Mesenchymal stem cell (in vitro differentiated cells and primary cell): ENCODE measurements at regions not wholly inside any gene's neighbourhood (a gene's known extent, or its start where the extent isn't known, plus 50 kb on each side); places are given as distances from the start of the nearest gene placed in this dataset.
"Not testable (repeated sequence)": the region's sequence is repeated elsewhere in the genome, so short reads cannot be mapped to it uniquely, and the experiment has no call there.

Experiments used
- DNase-seq: peaks from one replicate; pipeline ENCODE4 v3.0.0-alpha.2; 2013
- H2AFZ ChIP-seq: one replicate; pipeline ENCODE4 v1.6.1; 2013; ENCODE audit warnings: low read depth, mild to moderate bottlenecking, control low read depth, inconsistent platforms, low read length, moderate library complexity
- H2AK5ac ChIP-seq: 2 replicates; pipeline ENCODE4 v1.6.1; 2013; ENCODE audit warnings: low read length, moderate library complexity, mild to moderate bottlenecking, inconsistent platforms; ENCODE audit not compliant: severe bottlenecking
- H2BK120ac ChIP-seq: one replicate; pipeline ENCODE4 v1.6.1; 2013; ENCODE audit warnings: low read depth, mild to moderate bottlenecking, inconsistent platforms, low read length, moderate library complexity
- H2BK12ac ChIP-seq, 2 experiments: one replicate each; pipeline ENCODE4 v1.6.1; 2013; ENCODE audit warnings: inconsistent platforms in 2 of 2, low read length in 2 of 2, mild to moderate bottlenecking in 2 of 2, moderate library complexity in 2 of 2, control low read depth in 1 of 2
- H2BK15ac ChIP-seq: one replicate; pipeline ENCODE4 v1.6.1; 2013; ENCODE audit warnings: mild to moderate bottlenecking, low read depth, inconsistent platforms; ENCODE audit not compliant: poor library complexity, severe bottlenecking
- H2BK5ac ChIP-seq: 2 replicates; pipeline ENCODE4 v1.6.1; 2013; ENCODE audit warnings: low read depth, mild to moderate bottlenecking, low read length, control low read depth, inconsistent platforms; ENCODE audit not compliant: poor library complexity, severe bottlenecking
- H3K14ac ChIP-seq, 2 experiments: one replicate each; pipeline ENCODE4 v1.6.1; 2013; ENCODE audit warnings: inconsistent platforms in 2 of 2, low read length in 2 of 2, control low read depth in 1 of 2, mild to moderate bottlenecking in 1 of 2, moderate library complexity in 1 of 2
- H3K18ac ChIP-seq, 2 experiments: one replicate each; pipeline ENCODE4 v1.6.1; 2013; ENCODE audit warnings: inconsistent platforms in 2 of 2, low read length in 2 of 2, control low read depth in 1 of 2, low read depth in 1 of 2, mild to moderate bottlenecking in 1 of 2
- H3K23ac ChIP-seq, 2 experiments: one replicate each; pipeline ENCODE4 v1.6.1; 2013; ENCODE audit warnings: inconsistent platforms in 2 of 2, low read length in 2 of 2, mild to moderate bottlenecking in 2 of 2, moderate library complexity in 2 of 2, control low read depth in 1 of 2
- H3K27ac ChIP-seq: 2 replicates; pipeline ENCODE4 v1.5.1; 2013; ENCODE audit warnings: mild to moderate bottlenecking, moderate library complexity, low read length, control low read depth, inconsistent platforms; ENCODE audit not compliant: poor library complexity, severe bottlenecking
- H3K27me3 ChIP-seq, 2 experiments: 2 replicates each; pipeline versions ENCODE4 v1.6.1 to v1.7.0; 2013; ENCODE audit warnings: low read length in 2 of 2, mild to moderate bottlenecking in 2 of 2, moderate library complexity in 2 of 2, control low read depth in 1 of 2, inconsistent platforms in 1 of 2; ENCODE audit not compliant: control insufficient read depth in 1 of 2, insufficient read depth in 1 of 2
- H3K36me3 ChIP-seq, 2 experiments: 2 replicates each; pipeline versions ENCODE4 v1.6.1 to v1.7.0; 2013; ENCODE audit warnings: low read length in 2 of 2, control low read depth in 1 of 2, inconsistent platforms in 1 of 2, low read depth in 1 of 2, mild to moderate bottlenecking in 1 of 2; ENCODE audit not compliant: insufficient read depth in 2 of 2, control insufficient read depth in 1 of 2
- H3K4ac ChIP-seq, 2 experiments: one replicate each; pipeline ENCODE4 v1.6.1; 2013; ENCODE audit warnings: inconsistent platforms in 2 of 2, low read length in 2 of 2, mild to moderate bottlenecking in 2 of 2, moderate library complexity in 2 of 2, control low read depth in 1 of 2, low read depth in 1 of 2
- H3K4me1 ChIP-seq: 2 replicates; pipeline ENCODE4 v1.6.1; 2013; ENCODE audit warnings: low read depth, low read length, control low read depth; ENCODE audit not compliant: control insufficient read depth, insufficient read depth
- H3K4me2 ChIP-seq: 2 replicates; pipeline ENCODE4 v1.6.1; 2013; ENCODE audit warnings: low read length, mild to moderate bottlenecking, inconsistent platforms; ENCODE audit not compliant: poor library complexity, severe bottlenecking
- H3K4me3 ChIP-seq, 2 experiments: 2 replicates each; pipeline versions ENCODE4 v1.5.1 to v1.7.0; 2013; ENCODE audit warnings: low read length in 2 of 2, mild to moderate bottlenecking in 2 of 2, control low read depth in 1 of 2, low read depth in 1 of 2; ENCODE audit not compliant: insufficient read depth in 1 of 2
- H3K79me1 ChIP-seq: replicated peaks from 2 replicates; pipeline ENCODE4 v1.6.1; 2013; ENCODE audit warnings: mild to moderate bottlenecking, control low read depth, low read length, inconsistent platforms; ENCODE audit not compliant: poor library complexity, severe bottlenecking
- H3K9ac ChIP-seq: 2 replicates; pipeline ENCODE4 v1.7.0; 2013; ENCODE audit warnings: mild to moderate bottlenecking, low read length, moderate library complexity
- H3K9me3 ChIP-seq: 2 replicates; pipeline ENCODE4 v1.7.0; 2013; ENCODE audit warnings: mild to moderate bottlenecking, low read length; ENCODE audit not compliant: control insufficient read depth
- H4K8ac ChIP-seq: one replicate; pipeline ENCODE4 v1.6.1; 2013; ENCODE audit warnings: inconsistent platforms, mild to moderate bottlenecking, low read length, moderate library complexity
- H4K91ac ChIP-seq: one replicate; pipeline ENCODE4 v1.6.1; 2013; ENCODE audit warnings: mild to moderate bottlenecking, low read length, inconsistent platforms
- WGBS: methylation state at CpG from one replicate; pipeline ENCODE4 v1.1.7; 2013; ENCODE audit warnings: mixed read lengths; 5-methylcytosine and 5-hydroxymethylcytosine counted together

- not testable (repeated sequence) for H2BK5ac ChIP-seq, H2AK5ac ChIP-seq, H3K9ac ChIP-seq, H3K27me3 ChIP-seq, H3K4me1 ChIP-seq, H2BK12ac ChIP-seq, H3K4ac ChIP-seq, H3K18ac ChIP-seq, H3K4me2 ChIP-seq, H3K9me3 ChIP-seq, H3K23ac ChIP-seq, H3K4me3 ChIP-seq, H4K8ac ChIP-seq, H3K27ac ChIP-seq, H2AFZ ChIP-seq, H4K91ac ChIP-seq, H3K14ac ChIP-seq, H2BK120ac ChIP-seq, H3K36me3 ChIP-seq, H3K79me1 ChIP-seq, H2BK15ac ChIP-seq, DNase-seq
- WGBS: 59% methylated on average over 6 of the region's 6 CpGs
Observed at GRCh38 chr2:34702391-34702790, 1103.3 kb upstream of the FAM98A start.

GRCh38 chr2:34677591-34677990, 1078.5 kb upstream of the FAM98A start:
- not testable (repeated sequence) for H3K4ac ChIP-seq, H3K79me1 ChIP-seq, H4K91ac ChIP-seq, H3K23ac ChIP-seq, H3K4me2 ChIP-seq, H2AFZ ChIP-seq, H3K36me3 ChIP-seq, DNase-seq, H3K4me1 ChIP-seq, H2BK120ac ChIP-seq, H2BK15ac ChIP-seq, H3K27me3 ChIP-seq, H3K14ac ChIP-seq, H2BK12ac ChIP-seq, H3K9ac ChIP-seq, H3K18ac ChIP-seq, H2AK5ac ChIP-seq, H3K9me3 ChIP-seq, H3K4me3 ChIP-seq, H4K8ac ChIP-seq
- Histone ChIP-seq H3K27ac (peak overlapping the region; percentile 87), H2BK5ac (peak overlapping the region; percentile 70)
- WGBS: 78% methylated on average over 12 of the region's 12 CpGs

- H3K36me3 ChIP-seq, H4K91ac ChIP-seq, H2BK120ac ChIP-seq, H3K14ac ChIP-seq, H3K4me2 ChIP-seq, H3K23ac ChIP-seq, H3K79me1 ChIP-seq, H3K18ac ChIP-seq, H4K8ac ChIP-seq, H3K9ac ChIP-seq, H3K9me3 ChIP-seq, H2BK12ac ChIP-seq, H3K4me3 ChIP-seq, H2BK15ac ChIP-seq, H2AFZ ChIP-seq, DNase-seq, H3K27me3 ChIP-seq, H3K4ac ChIP-seq, H2AK5ac ChIP-seq, H3K4me1 ChIP-seq: not testable (repeated sequence)
- H3K27ac ChIP-seq: peak overlapping the region; percentile 87
- 93% methylated on average over 3 of the region's 3 CpGs for WGBS
- peak overlapping the region; percentile 54 for H2BK5ac ChIP-seq
Observed at GRCh38 chr2:34677119-34677531, 1078.0 kb upstream of the FAM98A start.

- Histone ChIP-seq H3K23ac (no peak overlapping the region), H3K4me1 (no peaks in the 10 kb centered on the region), H3K9me3 (peaks cover 6% of the 10 kb centered on the region), H2BK12ac (no peak overlapping the region), H3K36me3 (no peaks in the 10 kb centered on the region), H2BK15ac (no peak overlapping the region), H3K4me2 (no peak overlapping the region), H3K14ac (no peak overlapping the region), H3K79me1 (no peaks in the 10 kb centered on the region), H3K4me3 (no peak overlapping the region), H2AFZ (no peak overlapping the region), H4K91ac (no peak overlapping the region), H2BK5ac (no peak overlapping the region), H3K9ac (no peak overlapping the region), H3K27ac (no peak overlapping the region), H4K8ac (no peak overlapping the region), H2BK120ac (no peak overlapping the region), H3K18ac (no peak overlapping the region), H3K4ac (no peak overlapping the region), H3K27me3 (no peaks in the 10 kb centered on the region), H2AK5ac (no peak overlapping the region)
- 92% methylated on average over 3 of the region's 3 CpGs for WGBS
- DNase-seq: no peak
Observed at GRCh38 chr2:34670482-34670881, 1071.4 kb upstream of the FAM98A start.
